Fibroblast of skin of scalp (primary cell): ENCODE measurements at regions not wholly inside any gene's neighbourhood (a gene's known extent, or its start where the extent isn't known, plus 50 kb on each side); places are given as distances from the start of the nearest gene placed in this dataset.

Experiments
- DNase-seq: peaks from one replicate; pipeline ENCODE4 v3.0.0-alpha.2; 2013

GRCh38 chr1:38716229-38716628, 143.3 kb downstream of the RRAGC start:
- DNase-seq: no peak

DNA sequence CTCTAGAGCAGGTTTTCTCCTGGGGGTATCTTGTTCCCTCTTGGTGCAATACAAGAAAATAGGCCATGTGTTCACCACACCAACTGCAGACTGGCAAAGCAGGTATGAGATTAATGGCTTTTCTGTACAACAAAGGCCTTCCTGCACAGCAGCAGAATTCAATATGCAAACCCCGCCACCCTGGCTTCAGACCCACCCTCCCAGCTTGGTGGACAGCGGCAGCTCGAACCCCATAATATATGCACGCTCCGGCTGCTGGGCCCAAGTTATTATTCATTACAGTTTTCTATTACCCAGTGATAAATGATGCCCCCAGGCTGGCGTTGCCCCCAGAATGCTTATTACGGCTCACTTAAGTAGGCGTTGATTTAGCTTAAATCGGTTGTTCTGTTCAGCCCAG, 144.2 kb downstream of the RRAGC start:
- no peak for DNase-seq

DNA sequence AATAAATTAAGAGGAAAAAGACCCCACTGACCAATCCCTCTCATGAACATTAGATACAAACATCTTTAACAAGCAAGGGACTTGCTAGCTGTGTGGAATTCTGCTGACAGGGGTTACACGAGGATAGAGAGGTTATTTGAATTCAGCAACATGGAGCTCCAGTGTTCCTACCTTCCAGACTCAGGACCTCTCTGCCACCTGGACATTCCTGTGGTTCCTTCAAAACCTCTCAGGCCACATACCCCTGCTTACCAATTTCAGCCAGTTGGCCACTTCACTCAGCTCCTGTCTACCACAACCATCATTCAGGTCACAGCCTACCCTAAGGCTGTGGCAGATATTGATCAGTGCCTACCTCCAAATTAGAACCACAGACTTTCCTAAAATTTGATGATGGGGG, 147.5 kb downstream of the RRAGC start:
- no peak for DNase-seq

DNA sequence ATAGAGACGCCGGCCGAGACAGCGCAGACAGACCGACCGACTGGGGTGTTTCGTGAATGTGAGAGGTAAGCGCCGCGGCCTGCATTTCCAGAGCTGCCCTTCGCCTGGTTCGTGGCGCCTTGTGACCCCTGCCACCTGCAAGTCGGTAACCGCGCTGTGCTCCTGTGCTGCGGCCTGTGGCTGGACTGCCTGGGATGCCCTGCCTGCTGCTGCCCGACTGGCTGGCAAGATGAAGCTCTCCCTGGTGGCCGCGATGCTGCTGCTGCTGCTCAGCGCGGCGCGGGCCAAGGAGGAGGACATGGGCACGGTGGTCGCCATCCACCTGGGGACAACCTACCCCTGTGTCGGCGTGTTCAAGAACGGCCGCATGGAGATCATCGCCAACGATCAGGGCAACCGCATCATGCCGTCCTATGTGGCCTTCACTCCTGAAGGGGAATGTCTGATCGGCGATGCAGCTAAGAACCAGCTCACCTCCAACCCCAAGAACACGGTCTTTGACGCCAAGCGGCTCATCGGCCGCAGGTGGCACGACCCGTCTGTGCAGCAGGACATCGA, 150.8 kb downstream of the RRAGC start:
- DNase-seq: no peak

- DNase-seq: no peak
These were observed 158.5 kb downstream of the RRAGC start for GRCh38 chr1:38701088-38701487.

DNA sequence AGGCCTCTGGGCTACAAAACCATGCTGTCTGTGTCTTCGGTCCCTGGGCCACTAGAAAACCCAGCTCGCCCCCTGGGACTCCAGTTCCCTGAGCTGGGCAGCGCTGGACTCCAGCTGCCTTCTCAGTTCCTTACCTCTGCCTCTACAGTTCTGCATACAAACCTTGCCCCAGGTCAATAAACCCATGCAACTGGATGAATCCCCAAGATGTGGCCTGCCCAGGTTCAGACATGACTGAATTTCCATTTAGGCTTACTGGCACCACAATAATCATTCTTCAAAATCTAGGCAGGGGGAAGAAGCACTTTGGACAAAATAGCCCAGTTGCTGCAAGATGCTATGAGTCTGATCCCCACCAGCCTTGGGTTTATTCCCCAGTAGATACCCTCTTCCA, 159.5 kb downstream of the RRAGC start:
- no peak for DNase-seq

GRCh38 chr1:38699330-38700076, 160.1 kb downstream of the RRAGC start:
- no peak for DNase-seq

DNA sequence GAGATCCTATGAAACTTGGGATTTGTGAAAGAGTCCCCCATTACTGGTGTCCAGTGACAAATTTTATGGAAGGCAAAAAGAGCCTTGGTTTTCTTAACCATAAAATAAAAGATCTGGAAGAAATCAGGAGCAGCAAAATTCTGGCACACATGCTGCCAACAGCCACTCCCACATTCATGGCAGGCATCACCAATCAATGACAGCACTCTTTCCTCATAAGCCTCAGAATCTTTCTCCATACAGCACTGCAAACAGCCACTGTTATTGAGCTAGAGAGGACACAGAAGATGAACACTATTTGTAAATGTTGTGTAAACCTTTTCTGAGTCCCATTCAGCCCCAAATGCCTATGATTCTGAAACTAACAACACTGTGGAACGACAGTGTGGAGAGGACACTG, 162.2 kb downstream of the RRAGC start:
- DNase-seq: no peak

GRCh38 chr1:38696371-38696770, 163.2 kb downstream of the RRAGC start:
- DNase-seq: no peak

- DNase-seq: no peak
These were observed 165.8 kb downstream of the RRAGC start for GRCh38 chr1:38693759-38694158.

- no peak for DNase-seq
These were observed 166.5 kb downstream of the RRAGC start for GRCh38 chr1:38693031-38693430.

- DNase-seq: no peak
These were observed 168.7 kb downstream of the RRAGC start for GRCh38 chr1:38690790-38691449.

- DNase-seq: no peak
These were observed 172.7 kb downstream of the RRAGC start for GRCh38 chr1:38686927-38687255.

- no peak for DNase-seq
These were observed 173.2 kb downstream of the RRAGC start for GRCh38 chr1:38686167-38686926.

DNA sequence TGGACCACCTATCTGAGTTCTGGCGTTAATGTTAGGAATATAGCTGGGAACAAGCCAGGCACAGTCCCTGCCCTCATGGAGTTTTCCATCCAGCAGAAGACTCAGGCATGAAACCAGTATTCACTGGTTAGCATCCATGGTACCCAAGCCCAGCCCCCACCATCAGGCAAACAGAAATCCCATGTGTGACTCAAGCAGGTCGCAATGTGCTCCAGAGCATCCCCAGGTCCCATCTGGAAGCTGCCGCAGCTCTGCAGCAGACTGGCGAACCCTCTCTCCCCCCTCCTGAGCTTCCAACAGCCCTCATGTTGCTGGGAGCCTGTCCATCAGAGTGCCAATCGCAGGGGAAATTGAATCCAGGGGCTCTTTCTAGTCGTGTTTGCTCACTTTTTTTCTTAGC, 174.2 kb downstream of the RRAGC start:
- DNase-seq: no peak

GRCh38 chr1:38680801-38681510, 178.6 kb downstream of the RRAGC start:
- DNase-seq: peak; percentile 11

GRCh38 chr1:38677756-38678155, 181.8 kb downstream of the RRAGC start:
- no peak for DNase-seq

DNA sequence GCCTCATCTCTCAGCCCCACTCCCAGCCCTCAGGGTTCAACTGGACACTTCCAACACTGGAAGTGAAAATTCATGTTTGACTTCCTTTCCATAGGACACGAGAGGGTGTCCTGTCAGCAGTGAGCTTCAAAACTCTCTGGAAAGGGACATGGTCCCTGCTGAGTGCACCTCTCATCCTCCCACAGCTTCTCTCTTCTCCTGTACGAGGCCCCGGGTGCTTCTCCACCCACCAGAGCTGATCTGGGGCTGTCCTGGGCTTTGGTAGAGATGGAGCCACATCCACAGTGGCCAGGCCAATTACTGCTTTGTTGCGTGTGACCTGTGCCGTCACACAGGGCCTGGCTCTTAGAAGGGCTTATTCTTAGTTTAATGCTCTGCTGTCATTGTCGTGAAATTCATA, 182.3 kb downstream of the RRAGC start:
- DNase-seq: no peak

DNA sequence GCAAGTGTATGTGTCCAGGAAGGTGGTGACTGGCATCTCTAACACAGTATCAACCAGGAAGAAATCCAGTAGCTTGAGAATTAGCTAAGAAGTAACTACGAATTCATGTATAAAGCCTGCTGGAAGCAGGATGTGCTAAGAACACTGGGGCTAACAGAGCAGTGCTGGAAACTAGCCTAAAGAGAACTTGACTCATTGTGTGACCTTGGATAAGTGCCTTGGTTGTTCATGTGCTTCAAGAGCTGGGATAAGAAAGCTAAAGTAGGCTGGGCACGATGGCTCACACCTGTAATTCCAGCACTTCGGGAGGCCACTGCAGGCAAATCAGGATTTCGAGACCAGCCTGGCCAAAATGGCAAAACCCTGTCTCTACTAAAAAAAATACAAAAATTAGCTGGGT, 186.9 kb downstream of the RRAGC start:
- no peak for DNase-seq

DNA sequence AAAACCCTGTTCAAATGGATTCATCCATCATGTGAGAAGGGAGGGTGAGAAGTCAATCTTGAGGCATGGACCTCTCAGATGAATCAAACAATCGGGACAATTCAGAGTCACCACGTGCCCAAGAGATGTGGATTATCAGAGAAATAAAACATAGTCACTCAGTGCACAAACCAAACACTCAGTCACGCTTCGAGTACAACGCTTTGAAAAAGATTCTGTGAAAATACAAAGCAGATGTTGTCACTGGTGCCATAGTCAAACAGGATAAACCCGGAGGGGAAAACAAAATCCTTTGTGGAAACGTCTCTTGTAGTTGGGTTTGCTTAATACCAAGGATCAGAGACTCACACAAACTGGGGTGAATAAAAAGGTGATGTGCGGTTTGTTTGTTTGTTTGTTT, 188.4 kb downstream of the RRAGC start:
- DNase-seq: no peak

DNA sequence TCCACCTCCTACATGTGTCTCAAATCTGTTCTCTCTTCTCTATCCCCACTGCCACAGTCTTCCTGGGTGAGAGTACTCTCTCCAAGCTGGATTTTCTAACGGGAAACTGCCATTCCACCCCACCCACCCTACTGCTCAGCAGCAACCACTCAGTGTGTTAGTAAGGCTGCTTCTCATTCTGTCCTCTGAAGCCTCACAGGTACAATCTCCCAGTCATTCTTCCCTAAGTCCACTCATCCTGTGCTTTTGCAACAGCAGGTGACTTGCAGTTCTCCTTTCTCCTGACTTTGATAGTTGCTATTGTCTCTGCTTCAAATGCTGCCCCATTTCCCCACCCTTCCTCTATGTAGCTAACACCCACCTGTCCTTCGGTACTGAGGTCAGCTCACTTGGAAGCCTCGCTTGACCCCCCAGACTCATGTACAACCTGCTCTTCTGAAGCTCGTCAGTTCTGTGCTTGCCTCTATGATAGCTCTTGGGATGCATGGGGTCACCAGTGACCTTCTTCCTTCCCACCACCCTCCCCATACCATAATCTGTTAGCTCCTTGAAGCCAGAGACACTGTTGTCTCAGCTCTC, 188.9 kb downstream of the RRAGC start:
- DNase-seq: no peak

GRCh38 chr1:38667626-38668025, 191.9 kb downstream of the RRAGC start:
- no peak for DNase-seq

- no peak for DNase-seq
These were observed 197.4 kb downstream of the RRAGC start for GRCh38 chr1:38662126-38662525.
